Fibroblast of pulmonary artery (primary cell): ENCODE measurements at regions not wholly inside any gene's neighbourhood (a gene's known extent, or its start where the extent isn't known, plus 50 kb on each side); places are given as distances from the start of the nearest gene placed in this dataset.

Experiments used
- DNase-seq: peaks from one replicate; pipeline ENCODE4 v3.0.0-alpha.2; 2010; ENCODE audit warnings: low read depth
- H3K4me3 ChIP-seq: replicated peaks from 2 replicates; pipeline ENCODE4 v1.5.1; 2011; ENCODE audit warnings: low read depth, mild to moderate bottlenecking, control low read depth, low read length, moderate library complexity
- TF ChIP-seq, protein P1 (sequence below): IDR thresholded peaks from 2 replicates; pipeline ENCODE4 v1.5.1; 2011; ENCODE audit warnings: mild to moderate bottlenecking, control low read depth, low read length, inconsistent platforms; ENCODE audit errors: missing control alignments

DNA sequence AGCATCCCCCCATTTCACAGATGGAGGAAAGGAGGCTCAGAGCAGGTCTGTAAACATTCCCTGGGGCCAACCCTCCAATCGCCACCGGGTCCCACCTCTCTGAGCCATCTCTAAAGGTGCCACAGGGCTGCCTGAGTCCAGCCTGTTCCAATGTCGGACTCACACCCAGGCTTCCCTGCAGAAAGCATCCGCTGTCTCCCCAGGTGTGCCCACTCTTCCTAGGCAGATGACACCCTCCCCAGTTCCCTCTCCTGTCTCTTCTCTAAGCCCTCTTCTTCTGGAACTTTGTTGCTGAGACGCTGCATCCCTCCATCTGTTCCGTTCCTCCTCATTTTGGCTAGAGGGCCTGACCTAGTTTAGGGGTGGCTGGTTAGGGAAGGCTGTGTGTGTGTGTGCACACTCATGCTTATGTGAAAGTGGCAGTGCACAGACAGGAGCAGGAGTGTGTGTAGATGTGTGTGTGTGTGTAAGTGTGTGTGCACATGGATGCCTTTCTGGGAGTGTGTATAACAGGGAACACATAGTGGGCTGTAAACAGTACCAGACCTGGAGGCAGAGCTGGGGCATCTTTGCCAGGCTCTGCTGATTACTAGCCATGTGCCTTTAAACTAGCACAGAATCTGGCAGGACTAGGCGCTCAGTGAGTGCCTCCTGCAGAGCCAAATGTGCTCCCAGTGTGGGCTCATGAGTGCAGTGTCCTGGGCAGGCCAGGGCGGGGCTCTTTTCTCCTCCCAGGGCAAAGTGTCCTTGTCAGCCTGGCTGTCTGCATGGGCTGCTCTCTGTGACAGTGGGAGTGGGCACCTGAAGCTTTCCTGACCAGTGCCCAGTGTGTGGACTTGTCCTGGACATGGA lies 77.3 kb upstream of the NECTIN1 start:
- DNase-seq, result no peak
- H3K4me3 ChIP-seq, result no peak overlapping the region
- TF ChIP-seq, protein P1, sequence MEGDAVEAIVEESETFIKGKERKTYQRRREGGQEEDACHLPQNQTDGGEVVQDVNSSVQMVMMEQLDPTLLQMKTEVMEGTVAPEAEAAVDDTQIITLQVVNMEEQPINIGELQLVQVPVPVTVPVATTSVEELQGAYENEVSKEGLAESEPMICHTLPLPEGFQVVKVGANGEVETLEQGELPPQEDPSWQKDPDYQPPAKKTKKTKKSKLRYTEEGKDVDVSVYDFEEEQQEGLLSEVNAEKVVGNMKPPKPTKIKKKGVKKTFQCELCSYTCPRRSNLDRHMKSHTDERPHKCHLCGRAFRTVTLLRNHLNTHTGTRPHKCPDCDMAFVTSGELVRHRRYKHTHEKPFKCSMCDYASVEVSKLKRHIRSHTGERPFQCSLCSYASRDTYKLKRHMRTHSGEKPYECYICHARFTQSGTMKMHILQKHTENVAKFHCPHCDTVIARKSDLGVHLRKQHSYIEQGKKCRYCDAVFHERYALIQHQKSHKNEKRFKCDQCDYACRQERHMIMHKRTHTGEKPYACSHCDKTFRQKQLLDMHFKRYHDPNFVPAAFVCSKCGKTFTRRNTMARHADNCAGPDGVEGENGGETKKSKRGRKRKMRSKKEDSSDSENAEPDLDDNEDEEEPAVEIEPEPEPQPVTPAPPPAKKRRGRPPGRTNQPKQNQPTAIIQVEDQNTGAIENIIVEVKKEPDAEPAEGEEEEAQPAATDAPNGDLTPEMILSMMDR, result no peak

DNA sequence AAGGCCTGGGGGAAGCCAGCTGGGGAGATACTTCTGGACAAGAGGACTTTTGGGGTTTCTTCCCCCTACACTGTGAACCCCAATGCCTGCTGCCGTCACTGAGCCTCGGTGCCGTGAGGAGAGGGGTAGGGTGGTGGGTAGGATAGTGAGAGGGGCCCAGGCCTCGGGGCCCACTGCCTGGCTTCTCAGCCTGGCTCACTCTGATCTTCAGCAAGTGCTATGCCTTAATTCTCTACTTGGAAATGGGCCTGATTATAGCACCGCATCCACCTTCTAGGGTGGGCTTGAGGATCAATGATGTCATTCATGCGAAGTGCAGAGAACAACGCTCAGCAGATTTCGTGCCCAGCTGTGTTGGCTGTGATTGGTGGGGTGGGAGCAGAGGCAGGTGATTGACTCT lies 76.7 kb upstream of the NECTIN1 start:
- DNase-seq, result no peak
- no peak overlapping the region for H3K4me3 ChIP-seq
- TF ChIP-seq, protein P1, result no peak

DNA sequence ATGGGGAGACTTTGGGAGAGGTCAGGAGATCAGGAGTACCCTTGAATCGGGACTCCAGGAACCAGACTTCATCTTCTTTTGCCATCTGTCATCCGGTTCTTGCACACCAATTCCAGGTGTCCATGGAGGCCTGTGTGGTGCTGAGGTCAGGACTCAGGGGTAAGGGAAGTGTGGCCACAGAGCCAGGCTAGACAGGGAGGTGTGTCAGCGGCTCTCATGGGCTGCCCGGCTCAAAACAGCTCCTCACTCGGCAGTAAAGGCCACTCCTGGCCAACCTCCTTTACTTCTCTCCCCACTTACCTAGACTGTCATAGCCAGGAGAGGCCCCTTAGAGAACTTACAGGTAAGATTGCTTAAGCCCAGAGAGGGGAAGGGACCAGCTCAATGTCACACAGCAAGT lies 75.7 kb upstream of the NECTIN1 start:
- no peak overlapping the region for H3K4me3 ChIP-seq
- DNase-seq, result no peak
- TF ChIP-seq, protein P1, result no peak

- TF ChIP-seq, protein P1, result no peak
- H3K4me3 ChIP-seq, result no peak overlapping the region
- no peak for DNase-seq
These were observed 74.8 kb upstream of the NECTIN1 start for GRCh38 chr11:119803726-119804294.

DNA sequence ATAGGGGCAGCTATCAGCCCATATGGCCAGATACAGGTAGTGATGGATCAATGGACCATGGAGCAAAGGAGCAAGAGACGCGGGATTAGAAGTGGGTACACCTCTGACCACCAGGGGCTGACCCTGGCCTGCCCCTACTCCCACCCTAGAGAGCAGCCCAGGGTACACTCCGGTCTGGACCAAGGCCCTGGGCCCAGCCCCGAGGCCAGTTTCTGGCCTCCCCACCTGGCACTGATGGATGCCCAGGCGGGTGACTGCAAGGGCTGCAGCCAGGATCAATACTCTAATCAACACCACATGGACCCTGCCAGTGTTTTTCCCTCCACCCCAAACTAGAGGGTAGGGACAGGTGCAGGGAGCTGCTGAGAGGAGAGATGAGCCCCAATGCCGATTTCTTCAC lies 74.1 kb upstream of the NECTIN1 start:
- TF ChIP-seq, protein P1, result no peak
- H3K4me3 ChIP-seq, result no peak overlapping the region
- DNase-seq, result no peak

GRCh38 chr11:119802670-119803069 lies 73.7 kb upstream of the NECTIN1 start:
- TF ChIP-seq, protein P1, result no peak
- no peak overlapping the region for H3K4me3 ChIP-seq
- no peak for DNase-seq
